Astrocyte of the cerebellum (primary cell): ENCODE measurements at regions not wholly inside any gene's neighbourhood (a gene's known extent, or its start where the extent isn't known, plus 50 kb on each side); places are given as distances from the start of the nearest gene placed in this dataset.

Experiments
- DNase-seq: peaks from one replicate; pipeline ENCODE4 v3.0.0-alpha.2; 2011; ENCODE audit warnings: low read depth
- H3K4me3 ChIP-seq: 2 replicates; pipeline ENCODE4 v1.5.1; 2011; ENCODE audit warnings: mild to moderate bottlenecking, low read depth, low read length, moderate library complexity
- in situ Hi-C: cut with HindIII; loops from 2 replicates; pipeline ENCODE4 v1.10.0; 2017; ENCODE audit warnings: low sequenced_read_pairs
- TF ChIP-seq, protein P1 (sequence below): IDR thresholded peaks from 2 replicates; pipeline ENCODE4 v1.5.1; 2012; ENCODE audit warnings: low read length, low read depth, moderate library complexity, mild to moderate bottlenecking; ENCODE audit errors: missing control alignments

DNA sequence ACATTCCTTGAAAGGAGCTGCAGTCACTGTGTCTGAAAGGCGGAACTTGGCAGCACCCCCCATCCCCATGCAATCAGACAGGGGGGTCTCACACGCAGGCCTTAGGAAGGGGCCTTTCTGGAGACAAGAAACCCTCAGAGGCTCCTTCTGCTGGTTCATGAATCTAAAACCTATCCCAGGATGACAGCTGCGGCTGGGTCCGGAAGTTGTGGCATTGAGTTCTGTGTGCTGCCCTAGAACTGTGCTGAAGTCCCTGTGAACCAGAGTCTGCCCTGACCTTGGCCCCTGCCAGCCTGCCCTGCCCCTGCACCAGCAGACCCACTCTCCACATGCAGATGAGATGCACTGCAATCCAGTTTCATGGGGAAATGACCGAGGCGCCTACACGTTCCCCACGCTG is 268.0 kb downstream of the CTTN start:
- DNase-seq = no peak
- TF ChIP-seq, protein P1, sequence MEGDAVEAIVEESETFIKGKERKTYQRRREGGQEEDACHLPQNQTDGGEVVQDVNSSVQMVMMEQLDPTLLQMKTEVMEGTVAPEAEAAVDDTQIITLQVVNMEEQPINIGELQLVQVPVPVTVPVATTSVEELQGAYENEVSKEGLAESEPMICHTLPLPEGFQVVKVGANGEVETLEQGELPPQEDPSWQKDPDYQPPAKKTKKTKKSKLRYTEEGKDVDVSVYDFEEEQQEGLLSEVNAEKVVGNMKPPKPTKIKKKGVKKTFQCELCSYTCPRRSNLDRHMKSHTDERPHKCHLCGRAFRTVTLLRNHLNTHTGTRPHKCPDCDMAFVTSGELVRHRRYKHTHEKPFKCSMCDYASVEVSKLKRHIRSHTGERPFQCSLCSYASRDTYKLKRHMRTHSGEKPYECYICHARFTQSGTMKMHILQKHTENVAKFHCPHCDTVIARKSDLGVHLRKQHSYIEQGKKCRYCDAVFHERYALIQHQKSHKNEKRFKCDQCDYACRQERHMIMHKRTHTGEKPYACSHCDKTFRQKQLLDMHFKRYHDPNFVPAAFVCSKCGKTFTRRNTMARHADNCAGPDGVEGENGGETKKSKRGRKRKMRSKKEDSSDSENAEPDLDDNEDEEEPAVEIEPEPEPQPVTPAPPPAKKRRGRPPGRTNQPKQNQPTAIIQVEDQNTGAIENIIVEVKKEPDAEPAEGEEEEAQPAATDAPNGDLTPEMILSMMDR = no peak
- no peak overlapping the region for H3K4me3 ChIP-seq
- in situ Hi-C loops = no loop called here

DNA sequence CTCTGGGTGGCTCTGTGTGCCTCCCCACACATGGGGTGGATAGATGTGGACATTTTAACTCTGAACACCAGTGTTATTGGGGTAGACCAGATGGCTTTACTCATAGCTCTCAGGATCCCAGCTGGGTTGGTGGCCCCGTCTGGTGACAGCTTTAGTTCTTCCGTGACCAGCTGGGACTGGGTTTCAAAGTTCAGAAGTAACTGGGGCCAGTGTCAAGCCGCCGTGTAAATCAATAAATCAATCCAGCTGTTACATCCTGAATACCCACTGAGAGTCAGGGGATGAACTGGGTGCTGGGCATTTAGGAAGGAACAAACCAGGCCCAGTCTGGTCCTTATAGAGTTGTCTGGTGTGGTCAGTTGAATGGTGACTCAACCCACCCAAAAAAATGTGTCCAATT is 269.4 kb downstream of the CTTN start:
- TF ChIP-seq, protein P1 = no peak
- in situ Hi-C loops = no loop called here
- DNase-seq = no peak
- H3K4me3 ChIP-seq = no peak overlapping the region

DNA sequence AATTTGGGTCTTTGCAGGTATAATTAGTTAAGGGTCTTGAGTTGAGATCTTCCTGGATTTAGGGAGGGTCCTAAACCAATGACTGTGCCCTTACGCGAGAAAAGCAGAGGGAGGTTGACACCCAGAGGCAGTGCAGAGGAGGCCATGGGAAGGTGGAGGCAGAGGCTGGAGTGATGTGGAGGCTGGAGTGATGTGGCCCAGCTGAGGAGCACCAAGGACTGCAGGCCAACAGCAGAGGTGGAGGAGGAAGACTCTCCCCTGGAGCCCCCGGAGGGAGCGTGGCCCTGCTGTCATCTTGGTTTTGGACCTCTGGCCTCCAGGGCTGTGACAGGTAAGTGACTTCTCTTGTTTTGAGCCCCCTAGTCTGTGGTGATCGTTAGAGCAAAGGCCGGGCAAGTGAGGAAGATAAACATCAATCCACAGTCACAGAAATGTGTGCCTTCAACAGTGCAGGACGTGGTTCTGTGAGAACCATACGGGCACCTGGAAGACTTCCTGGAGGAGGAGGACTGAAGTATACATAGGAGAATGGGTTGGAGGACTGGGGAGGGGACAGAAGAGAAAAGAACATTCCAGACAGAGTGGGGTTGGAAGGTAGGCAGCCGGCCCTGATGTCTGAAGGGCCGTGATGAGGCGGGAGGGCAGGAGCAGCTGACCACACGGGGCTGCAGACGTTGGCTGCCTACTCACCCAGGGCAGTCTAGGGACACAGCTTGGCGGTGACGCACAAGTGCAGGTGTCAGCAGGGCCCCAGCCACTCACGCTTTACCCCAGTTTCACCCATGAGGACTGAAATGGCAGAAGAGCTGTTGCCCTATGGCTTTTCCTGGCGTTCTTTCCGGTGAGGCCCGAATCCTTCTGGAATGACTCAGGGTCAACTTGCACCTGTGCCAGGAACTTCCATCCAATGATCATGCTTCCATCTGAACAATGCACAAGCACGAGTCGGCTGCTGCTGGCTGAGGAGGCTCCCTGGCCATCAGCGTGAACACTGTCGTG is 270.2 kb downstream of the CTTN start:
- in situ Hi-C loops = no loop called here
- no peak overlapping the region for H3K4me3 ChIP-seq
- DNase-seq = peak; percentile 8
- TF ChIP-seq, protein P1 = no peak

DNA sequence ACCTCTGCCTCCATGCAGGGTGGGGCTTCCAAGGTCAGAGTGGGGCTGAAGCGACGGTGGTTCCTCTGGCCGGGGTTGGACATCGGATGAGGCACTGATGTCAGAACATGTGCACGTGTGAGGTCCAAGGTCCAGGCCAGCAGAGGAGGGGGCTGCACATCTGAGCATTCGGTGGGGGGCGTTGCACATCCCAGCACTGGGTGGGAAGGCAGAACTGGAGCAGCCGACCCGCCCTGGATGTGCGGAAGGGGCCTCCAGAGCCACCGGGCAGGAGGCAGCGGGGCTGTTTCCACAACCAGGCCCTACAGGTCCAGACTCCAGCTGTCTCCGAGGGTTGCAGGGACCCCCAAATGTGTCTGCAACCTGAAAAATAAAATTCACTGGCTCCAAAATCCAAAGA is 271.0 kb downstream of the CTTN start:
- TF ChIP-seq, protein P1 = no peak
- in situ Hi-C loops = no loop called here
- no peak for DNase-seq
- H3K4me3 ChIP-seq = no peak overlapping the region

DNA sequence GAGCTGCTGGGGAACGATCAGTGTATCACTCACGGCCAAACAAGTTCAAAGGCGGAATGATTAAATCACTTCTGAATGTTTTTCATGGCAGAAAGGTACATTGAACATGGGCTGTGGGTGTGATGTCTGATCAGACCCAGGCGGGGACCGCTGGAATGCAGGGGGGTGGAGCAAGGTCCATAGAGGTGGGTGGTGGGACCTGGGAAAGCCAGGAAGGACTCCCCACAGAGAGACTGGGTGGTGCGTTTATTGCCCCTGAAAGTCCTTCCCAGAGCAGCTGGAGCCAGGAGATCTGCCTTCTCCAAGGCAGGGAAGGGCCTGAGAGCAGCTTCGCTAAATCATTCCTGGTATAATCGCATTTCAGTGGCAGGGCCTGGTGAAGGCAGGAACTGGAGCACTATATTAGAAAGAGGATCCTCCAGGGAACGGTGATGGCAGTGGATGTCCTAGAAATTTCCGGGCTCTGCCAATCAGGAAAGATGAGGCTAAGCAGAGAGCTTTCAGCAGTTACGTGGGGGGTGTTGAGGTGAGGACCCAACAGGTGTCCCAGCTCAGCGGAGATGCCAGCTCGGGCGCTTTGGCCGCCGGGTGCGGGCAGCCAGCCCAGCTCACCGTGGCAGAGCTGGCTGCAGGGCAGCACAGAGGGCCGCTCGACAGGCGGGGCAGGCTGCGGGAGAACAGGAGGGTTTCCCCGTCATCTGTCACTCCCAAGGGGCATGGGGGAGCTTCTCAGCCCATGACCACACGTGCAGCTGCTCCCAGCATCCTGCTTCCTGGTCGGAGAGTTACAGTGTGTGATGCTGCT is 271.7 kb downstream of the CTTN start:
- in situ Hi-C loops = no loop called here
- H3K4me3 ChIP-seq = no peak overlapping the region
- TF ChIP-seq, protein P1 = no peak
- DNase-seq = no peak

DNA sequence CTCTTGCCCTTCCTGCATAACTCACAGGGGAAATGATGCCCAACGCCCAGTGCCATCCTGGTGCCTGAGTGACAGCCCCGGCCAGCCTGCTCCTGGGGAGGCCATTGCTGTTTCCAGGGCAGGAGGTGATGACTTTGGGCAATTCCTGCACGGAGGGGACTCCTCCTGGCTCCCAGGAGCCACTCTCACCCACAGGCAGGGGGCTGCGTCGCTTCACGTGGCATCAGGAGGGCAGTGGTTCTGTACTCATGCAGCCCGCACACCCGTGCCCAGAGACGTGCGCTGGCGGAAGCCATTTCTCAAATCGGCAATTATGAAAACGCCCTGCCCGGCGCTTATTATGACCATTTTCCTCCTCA is 272.3 kb downstream of the CTTN start:
- TF ChIP-seq, protein P1 = no peak
- in situ Hi-C loops = no loop called here
- H3K4me3 ChIP-seq = no peak overlapping the region
- DNase-seq = no peak
